PC-3 (cell line): ENCODE measurements at regions not wholly inside any gene's neighbourhood (a gene's known extent, or its start where the extent isn't known, plus 50 kb on each side); places are given as distances from the start of the nearest gene placed in this dataset.

Experiments
- ATAC-seq: fragments of 200-7000 bp; cut with Tn5 transposase; 2 replicates; pipeline ENCODE4 v1.9.1; 2020; ENCODE audit warnings: mild to moderate bottlenecking, moderate library complexity
- BruUV-seq: library from RNA; stranded (reverse); fragments of 400-500 nt; replicated peaks from 2 replicates; lab custom pipeline; 2021; lab: Mats Ljungman, UMichigan
- CTCF ChIA-PET: fragments of 300-600 bp; sonication (Branson Sonifier 250); formaldehyde crosslinking; loops from one replicate; lab custom pipeline; 2022; ENCODE audit warnings: antibody characterized with exemption; lab: Charles Lee
- POLR2A ChIA-PET: fragments of 300-600 bp; sonication (Branson Sonifier 250); formaldehyde crosslinking; loops from one replicate; lab custom pipeline; 2022; ENCODE audit warnings: antibody characterized with exemption; ENCODE audit not compliant: unreplicated experiment; lab: Charles Lee
- DNase-seq: peaks from one replicate; pipeline ENCODE4 v3.0.0-alpha.2; 2015
- H2AFZ ChIP-seq: fragments of 300-600 bp; sonication (generic); 2 replicates; pipeline ENCODE4 v1.6.0; 2016; ENCODE audit warnings: antibody characterized with exemption, low read length
- H3F3A ChIP-seq: fragments of 300-600 bp; sonication (generic); one replicate; pipeline ENCODE4 v1.6.0; 2017; ENCODE audit warnings: antibody characterized with exemption, low read length, control low read depth, mild to moderate bottlenecking; ENCODE audit not compliant: unreplicated experiment
- H3K27ac ChIP-seq: fragments of 300-600 bp; sonication (generic); 2 replicates; pipeline ENCODE4 v1.5.1; 2016; ENCODE audit warnings: mild to moderate bottlenecking, low read length
- H3K27me3 ChIP-seq: fragments of 300-600 bp; sonication (generic); 2 replicates; pipeline ENCODE4 v1.6.1; 2016; ENCODE audit warnings: low read length, mixed read lengths
- H3K36me3 ChIP-seq: fragments of 300-600 bp; sonication (generic); 2 replicates; pipeline ENCODE4 v1.6.1; 2016; ENCODE audit warnings: low read depth, mixed run types, low read length, mixed read lengths
- H3K4me1 ChIP-seq: fragments of 300-600 bp; sonication (generic); 2 replicates; pipeline ENCODE4 v1.5.1; 2016; ENCODE audit warnings: low read length; ENCODE audit not compliant: insufficient read depth
- H3K4me2 ChIP-seq: fragments of 300-600 bp; sonication (generic); 2 replicates; pipeline ENCODE4 v1.6.0; 2016; ENCODE audit warnings: low read length
- H3K4me3 ChIP-seq: fragments of 300-600 bp; sonication (generic); 2 replicates; pipeline ENCODE4 v1.5.1; 2016; ENCODE audit warnings: mild to moderate bottlenecking, low read length, mixed read lengths
- H3K79me2 ChIP-seq: fragments of 300-600 bp; sonication (generic); 2 replicates; pipeline ENCODE4 v1.6.1; 2017; ENCODE audit warnings: low read length, mixed read lengths
- H3K9ac ChIP-seq: fragments of 300-600 bp; sonication (generic); 2 replicates; pipeline ENCODE4 v1.6.0; 2016; ENCODE audit warnings: mild to moderate bottlenecking, low read length
- H3K9me2 ChIP-seq: fragments of 300-600 bp; sonication (generic); replicated peaks from 2 replicates; pipeline ENCODE4 v1.6.1; 2016; ENCODE audit warnings: mixed run types, low read length, mixed read lengths
- H3K9me3 ChIP-seq: fragments of 300-600 bp; sonication (generic); 2 replicates; pipeline ENCODE4 v1.6.1; 2016; ENCODE audit warnings: low read length, mixed read lengths
- H4K20me1 ChIP-seq: fragments of 300-600 bp; sonication (generic); 2 replicates; pipeline ENCODE4 v1.6.1; 2016; ENCODE audit warnings: low read length, mixed read lengths
- CTCF ChIP-seq: fragments of 300-600 bp; sonication (generic); conservative IDR thresholded peaks from 2 replicates; pipeline ENCODE4 v1.5.1; 2017; ENCODE audit warnings: antibody characterized with exemption, low read depth, mild to moderate bottlenecking, low read length
- EZH2 ChIP-seq: fragments of 300-600 bp; sonication (generic); IDR thresholded peaks from one replicate; pipeline ENCODE4 v1.6.1; 2017; ENCODE audit warnings: antibody characterized with exemption, mild to moderate bottlenecking, low read length; ENCODE audit not compliant: unreplicated experiment
- EZH2phosphoT487 ChIP-seq: fragments of 300-600 bp; sonication (generic); IDR thresholded peaks from 2 replicates; pipeline ENCODE4 v1.6.1; 2018; ENCODE audit warnings: mild to moderate bottlenecking, antibody characterized with exemption, low read length, borderline replicate concordance
- intact Hi-C: fragments of 100-400 bp; cut with micrococcal nuclease; formaldehyde crosslinking; loops from 2 replicates; pipeline ENCODE4 v1.9.0; 2023

GRCh38 chr14:38502239-38502638 lies 246.3 kb upstream of the CLEC14A start:
- no peak overlapping the region for H3K4me2 ChIP-seq
- no peak overlapping the region for H3K9ac ChIP-seq
- intact Hi-C loops, result no loop called here
- H3K4me3 ChIP-seq, result no peak overlapping the region
- DNase-seq (no peak), ATAC-seq (no peak)
- no peak for TF ChIP-seq EZH2
- TF ChIP-seq EZH2phosphoT487, result no peak
- TF ChIP-seq CTCF, result no peak
- no peaks in the 10 kb centered on the region for H3F3A ChIP-seq
- H3K27ac ChIP-seq, result no peak overlapping the region
- H3K4me1 ChIP-seq, result no peaks in the 10 kb centered on the region
- ChIA-PET CTCF (no interaction called here), POLR2A (no interaction called here)
- no peaks in the 10 kb centered on the region for H4K20me1 ChIP-seq
- H3K36me3 ChIP-seq, result no peaks in the 10 kb centered on the region
- BruUV-seq, result no TSS peak
- no peaks in the 10 kb centered on the region for H3K9me2 ChIP-seq
- H3K27me3 ChIP-seq, result no peaks in the 10 kb centered on the region
- H3K9me3 ChIP-seq, result no peaks in the 10 kb centered on the region
- no peaks in the 10 kb centered on the region for H3K79me2 ChIP-seq
- H2AFZ ChIP-seq, result no peak overlapping the region

- Histone ChIP-seq H3K4me2 (no peak overlapping the region), H3K27ac (no peak overlapping the region), H4K20me1 (no peaks in the 10 kb centered on the region), H3K9me2 (no peaks in the 10 kb centered on the region), H3K9me3 (no peaks in the 10 kb centered on the region), H3K79me2 (no peaks in the 10 kb centered on the region), H3F3A (no peaks in the 10 kb centered on the region), H3K27me3 (no peaks in the 10 kb centered on the region), H3K36me3 (no peaks in the 10 kb centered on the region), H2AFZ (no peak overlapping the region), H3K4me3 (no peak overlapping the region), H3K4me1 (no peaks in the 10 kb centered on the region), H3K9ac (no peak overlapping the region)
- POLR2A ChIA-PET, result no interaction called here
- TF ChIP-seq EZH2, result no peak
- TF ChIP-seq CTCF, result no peak
- no peak for TF ChIP-seq EZH2phosphoT487
- DNase-seq (no peak), ATAC-seq (no peak)
- CTCF ChIA-PET, result no interaction called here
- intact Hi-C loops, result no loop called here
- no TSS peak for BruUV-seq
Measured at GRCh38 chr14:38500125-38500524, 244.2 kb upstream of the CLEC14A start.

GRCh38 chr14:38496092-38496491 lies 240.2 kb upstream of the CLEC14A start:
- no peak overlapping the region for H3K4me2 ChIP-seq
- TF ChIP-seq EZH2 (no peak), CTCF (no peak), EZH2phosphoT487 (no peak)
- H3K9me3 ChIP-seq, result no peaks in the 10 kb centered on the region
- H3K4me3 ChIP-seq, result no peak overlapping the region
- BruUV-seq, result no TSS peak
- H3K36me3 ChIP-seq, result no peaks in the 10 kb centered on the region
- H3K79me2 ChIP-seq, result no peaks in the 10 kb centered on the region
- H3F3A ChIP-seq, result no peaks in the 10 kb centered on the region
- no peak for ATAC-seq
- H3K27me3 ChIP-seq, result no peaks in the 10 kb centered on the region
- POLR2A ChIA-PET, result no interaction called here
- H3K9me2 ChIP-seq, result no peaks in the 10 kb centered on the region
- no peaks in the 10 kb centered on the region for H3K4me1 ChIP-seq
- DNase-seq, result no peak
- intact Hi-C loops, result no loop called here
- no peaks in the 10 kb centered on the region for H4K20me1 ChIP-seq
- H3K9ac ChIP-seq, result no peak overlapping the region
- no peak overlapping the region for H3K27ac ChIP-seq
- CTCF ChIA-PET, result no interaction called here
- no peak overlapping the region for H2AFZ ChIP-seq
